Fibroblast of lung (primary cell): ENCODE measurements at regions not wholly inside any gene's neighbourhood (a gene's known extent, or its start where the extent isn't known, plus 50 kb on each side); places are given as distances from the start of the nearest gene placed in this dataset.

ENCODE experiments used
- EZH2 ChIP-seq: IDR thresholded peaks from 2 replicates; pipeline ENCODE4 v1.5.1; 2012; ENCODE audit warnings: low read length, control low read depth, mild to moderate bottlenecking; ENCODE audit errors: missing control alignments
- TF ChIP-seq, protein P1 (sequence below), 2 donors: IDR thresholded peaks in 1 of 2; conservative IDR thresholded peaks in 1 of 2; 1 replicate in 1 of 2; 2 replicates in 1 of 2; pipeline ENCODE4 v1.5.1; 2011 to 2012; ENCODE audit warnings: low read length in 2 of 2, control low read depth in 1 of 2, inconsistent platforms in 1 of 2, low read depth in 1 of 2, mild to moderate bottlenecking in 1 of 2

GRCh38 chr21:33124889-33125288 lies 54.9 kb downstream of the OLIG1 start:
- TF ChIP-seq, protein P1, sequence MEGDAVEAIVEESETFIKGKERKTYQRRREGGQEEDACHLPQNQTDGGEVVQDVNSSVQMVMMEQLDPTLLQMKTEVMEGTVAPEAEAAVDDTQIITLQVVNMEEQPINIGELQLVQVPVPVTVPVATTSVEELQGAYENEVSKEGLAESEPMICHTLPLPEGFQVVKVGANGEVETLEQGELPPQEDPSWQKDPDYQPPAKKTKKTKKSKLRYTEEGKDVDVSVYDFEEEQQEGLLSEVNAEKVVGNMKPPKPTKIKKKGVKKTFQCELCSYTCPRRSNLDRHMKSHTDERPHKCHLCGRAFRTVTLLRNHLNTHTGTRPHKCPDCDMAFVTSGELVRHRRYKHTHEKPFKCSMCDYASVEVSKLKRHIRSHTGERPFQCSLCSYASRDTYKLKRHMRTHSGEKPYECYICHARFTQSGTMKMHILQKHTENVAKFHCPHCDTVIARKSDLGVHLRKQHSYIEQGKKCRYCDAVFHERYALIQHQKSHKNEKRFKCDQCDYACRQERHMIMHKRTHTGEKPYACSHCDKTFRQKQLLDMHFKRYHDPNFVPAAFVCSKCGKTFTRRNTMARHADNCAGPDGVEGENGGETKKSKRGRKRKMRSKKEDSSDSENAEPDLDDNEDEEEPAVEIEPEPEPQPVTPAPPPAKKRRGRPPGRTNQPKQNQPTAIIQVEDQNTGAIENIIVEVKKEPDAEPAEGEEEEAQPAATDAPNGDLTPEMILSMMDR (conservative IDR thresholded peaks at IDR 0.05 in 1 of 2, IDR thresholded peaks at IDR 0.05 in 1 of 2; ENCODE audit: low read depth in 1 of 2, low read length in 2 of 2), result no peak
- TF ChIP-seq EZH2, result no peak
